CD14-positive monocyte (primary cell): ENCODE measurements at regions not wholly inside any gene's neighbourhood (a gene's known extent, or its start where the extent isn't known, plus 50 kb on each side); places are given as distances from the start of the nearest gene placed in this dataset.

ENCODE experiments used
- DNase-seq, 3 donors: peaks; one replicate each; pipeline ENCODE4 v3.0.0-alpha.2; 2011 to 2022
- H2AFZ ChIP-seq: 2 replicates; pipeline ENCODE4 v1.6.0; 2012; ENCODE audit warnings: mild to moderate bottlenecking, low read depth, low read length, inconsistent platforms; ENCODE audit not compliant: insufficient read depth, poor library complexity, severe bottlenecking
- H3K27ac ChIP-seq, 2 donors: 1 replicate in 1 of 2; 2 replicates in 1 of 2; pipeline ENCODE4 v1.5.1; 2012 to 2013; ENCODE audit warnings: low read length in 2 of 2, control low read depth in 1 of 2, inconsistent platforms in 1 of 2, low read depth in 1 of 2, mild to moderate bottlenecking in 1 of 2
- H3K27me3 ChIP-seq, 2 donors: one replicate each; pipeline versions ENCODE4 v1.6.0 to v1.6.1; 2011 to 2013; ENCODE audit warnings: low read length in 2 of 2; ENCODE audit not compliant: control insufficient read depth in 2 of 2, insufficient read depth in 2 of 2
- H3K36me3 ChIP-seq, 2 donors: replicated peaks in 1 of 2; 1 replicate in 1 of 2; 2 replicates in 1 of 2; pipeline versions ENCODE4 v1.5.1 to v1.6.1; 2012 to 2013; ENCODE audit warnings: low read length in 2 of 2, control low read depth in 1 of 2, inconsistent platforms in 1 of 2, mild to moderate bottlenecking in 1 of 2; ENCODE audit not compliant: insufficient read depth in 2 of 2, control insufficient read depth in 1 of 2
- H3K4me1 ChIP-seq, 2 donors: 1 replicate in 1 of 2; 2 replicates in 1 of 2; pipeline versions ENCODE4 v1.5.1 to v1.6.1; 2012 to 2013; ENCODE audit warnings: low read length in 2 of 2, control low read depth in 1 of 2, inconsistent platforms in 1 of 2, mild to moderate bottlenecking in 1 of 2, moderate library complexity in 1 of 2; ENCODE audit not compliant: insufficient read depth in 2 of 2, control insufficient read depth in 1 of 2
- H3K4me2 ChIP-seq: replicated peaks from 2 replicates; pipeline ENCODE3; 2012; ENCODE audit warnings: low read length, moderate library complexity, mild to moderate bottlenecking; ENCODE audit not compliant: poor library complexity, severe bottlenecking; ENCODE audit errors: extremely low read depth
- H3K4me3 ChIP-seq, 3 experiments: fragments of 200-600 bp in 1 of 3; sonication (generic) in 1 of 3; replicated peaks in 1 of 3; 1 replicate in 2 of 3; 2 replicates in 1 of 3; pipeline ENCODE4 v1.5.1; 2011 to 2013; ENCODE audit warnings: low read length in 3 of 3, mild to moderate bottlenecking in 3 of 3, control low read depth in 2 of 3, low read depth in 2 of 3, inconsistent platforms in 1 of 3, moderate library complexity in 1 of 3
- H3K79me2 ChIP-seq: 2 replicates; pipeline ENCODE4 v1.6.0; 2012; ENCODE audit warnings: mild to moderate bottlenecking, control low read depth, inconsistent platforms, low read length, moderate library complexity; ENCODE audit not compliant: insufficient read depth
- H3K9ac ChIP-seq: 2 replicates; pipeline ENCODE4 v1.6.0; 2017; ENCODE audit warnings: low read length, mild to moderate bottlenecking; ENCODE audit not compliant: insufficient read depth, poor library complexity, severe bottlenecking
- H3K9me3 ChIP-seq, 2 donors: replicated peaks in 1 of 2; 1 replicate in 1 of 2; 2 replicates in 1 of 2; pipeline versions ENCODE4 v1.5.1 to v1.6.1; 2012 to 2013; ENCODE audit warnings: low read length in 2 of 2, control low read depth in 1 of 2; ENCODE audit not compliant: control insufficient read depth in 1 of 2, insufficient read depth in 1 of 2
- H4K20me1 ChIP-seq: 2 replicates; pipeline ENCODE4 v1.6.0; 2012; ENCODE audit warnings: mild to moderate bottlenecking, low read length, control low read depth, moderate library complexity; ENCODE audit not compliant: insufficient read depth
- H3K27ac Mint-ChIP-seq, 7 donors: one replicate each; pipeline ENCODE4 v1.8.0; 2020; ENCODE audit warnings: mild to moderate bottlenecking in 7 of 7, mixed read lengths in 7 of 7, moderate library complexity in 6 of 7, inconsistent platforms in 2 of 7
- H3K27me3 Mint-ChIP-seq, 3 donors: one replicate each; pipeline ENCODE4 v1.8.0; 2021 to 2022; ENCODE audit warnings: low read depth in 3 of 3, mild to moderate bottlenecking in 3 of 3, mixed read lengths in 3 of 3, moderate library complexity in 3 of 3, inconsistent platforms in 1 of 3
- H3K36me3 Mint-ChIP-seq, 2 donors: one replicate each; pipeline ENCODE4 v1.8.0; 2020; ENCODE audit warnings: mixed read lengths in 2 of 2, inconsistent platforms in 1 of 2, mild to moderate bottlenecking in 1 of 2
- H3K4me1 Mint-ChIP-seq: one replicate; pipeline ENCODE4 v1.8.0; 2020; ENCODE audit warnings: mild to moderate bottlenecking, mixed read lengths
- H3K4me3 Mint-ChIP-seq, 2 donors: one replicate each; pipeline ENCODE4 v1.8.0; 2020; ENCODE audit warnings: mild to moderate bottlenecking in 2 of 2, mixed read lengths in 2 of 2, moderate library complexity in 1 of 2
- H3K9me3 Mint-ChIP-seq, 7 donors: one replicate each; pipeline ENCODE4 v1.8.0; 2020 to 2022; ENCODE audit warnings: mixed read lengths in 7 of 7, mild to moderate bottlenecking in 6 of 7, moderate library complexity in 6 of 7, inconsistent platforms in 2 of 7
- intact Hi-C, 2 donors: fragments of 100-400 bp; cut with micrococcal nuclease; formaldehyde crosslinking; loops; one replicate each; pipeline versions ENCODE4 v1.15.0 to v1.15.1; 2023
- TF ChIP-seq, protein P1 (sequence below): fragments of 200-600 bp; IDR thresholded peaks from one replicate; pipeline ENCODE4 v1.8.0; 2022; ENCODE audit warnings: antibody characterized with exemption, mild to moderate bottlenecking

DNA sequence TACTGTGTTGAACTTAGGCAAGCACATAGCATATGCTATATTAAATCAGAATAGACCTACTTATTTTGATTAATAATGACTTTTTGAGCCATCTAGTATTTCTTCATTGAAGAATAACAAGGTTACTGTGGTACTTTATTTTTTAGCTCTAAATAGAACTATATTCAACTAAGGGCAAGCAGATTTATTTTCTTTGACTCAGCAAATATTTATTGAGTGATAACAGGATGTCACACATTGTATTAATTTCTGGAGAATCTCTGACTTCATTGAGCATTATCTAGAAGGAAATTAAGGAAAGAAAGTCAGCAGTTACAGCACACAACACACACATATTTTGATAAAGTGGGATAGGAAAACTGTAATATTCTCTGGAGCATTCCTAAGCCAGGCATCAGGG lies 407.4 kb downstream of the CD109 start:
- Histone ChIP-seq H4K20me1 (no peaks in the 10 kb centered on the region), H3K4me3 (no peak overlapping the region), H3K4me1 (no peaks in the 10 kb centered on the region), H3K27ac (no peak overlapping the region), H3K27me3 (no peaks in the 10 kb centered on the region), H3K36me3 (no peaks in the 10 kb centered on the region), H3K79me2 (no peaks in the 10 kb centered on the region), H3K9ac (no peak overlapping the region), H3K4me2 (no peak overlapping the region), H3K9me3 (no peaks in the 10 kb centered on the region), H2AFZ (no peak overlapping the region)
- Mint-ChIP-seq H3K27ac (no peak overlapping the region), H3K4me1 (no peaks in the 10 kb centered on the region), H3K4me3 (no peak overlapping the region), H3K9me3 (no peaks in the 10 kb centered on the region), H3K27me3 (peaks cover 0 to 6% (median 2%) of the 10 kb centered on the region in 3 donors), H3K36me3 (no peaks in the 10 kb centered on the region)
- intact Hi-C loops, result no loop called here
- DNase-seq, result no peak
- TF ChIP-seq, protein P1, sequence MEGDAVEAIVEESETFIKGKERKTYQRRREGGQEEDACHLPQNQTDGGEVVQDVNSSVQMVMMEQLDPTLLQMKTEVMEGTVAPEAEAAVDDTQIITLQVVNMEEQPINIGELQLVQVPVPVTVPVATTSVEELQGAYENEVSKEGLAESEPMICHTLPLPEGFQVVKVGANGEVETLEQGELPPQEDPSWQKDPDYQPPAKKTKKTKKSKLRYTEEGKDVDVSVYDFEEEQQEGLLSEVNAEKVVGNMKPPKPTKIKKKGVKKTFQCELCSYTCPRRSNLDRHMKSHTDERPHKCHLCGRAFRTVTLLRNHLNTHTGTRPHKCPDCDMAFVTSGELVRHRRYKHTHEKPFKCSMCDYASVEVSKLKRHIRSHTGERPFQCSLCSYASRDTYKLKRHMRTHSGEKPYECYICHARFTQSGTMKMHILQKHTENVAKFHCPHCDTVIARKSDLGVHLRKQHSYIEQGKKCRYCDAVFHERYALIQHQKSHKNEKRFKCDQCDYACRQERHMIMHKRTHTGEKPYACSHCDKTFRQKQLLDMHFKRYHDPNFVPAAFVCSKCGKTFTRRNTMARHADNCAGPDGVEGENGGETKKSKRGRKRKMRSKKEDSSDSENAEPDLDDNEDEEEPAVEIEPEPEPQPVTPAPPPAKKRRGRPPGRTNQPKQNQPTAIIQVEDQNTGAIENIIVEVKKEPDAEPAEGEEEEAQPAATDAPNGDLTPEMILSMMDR, result no peak

DNA sequence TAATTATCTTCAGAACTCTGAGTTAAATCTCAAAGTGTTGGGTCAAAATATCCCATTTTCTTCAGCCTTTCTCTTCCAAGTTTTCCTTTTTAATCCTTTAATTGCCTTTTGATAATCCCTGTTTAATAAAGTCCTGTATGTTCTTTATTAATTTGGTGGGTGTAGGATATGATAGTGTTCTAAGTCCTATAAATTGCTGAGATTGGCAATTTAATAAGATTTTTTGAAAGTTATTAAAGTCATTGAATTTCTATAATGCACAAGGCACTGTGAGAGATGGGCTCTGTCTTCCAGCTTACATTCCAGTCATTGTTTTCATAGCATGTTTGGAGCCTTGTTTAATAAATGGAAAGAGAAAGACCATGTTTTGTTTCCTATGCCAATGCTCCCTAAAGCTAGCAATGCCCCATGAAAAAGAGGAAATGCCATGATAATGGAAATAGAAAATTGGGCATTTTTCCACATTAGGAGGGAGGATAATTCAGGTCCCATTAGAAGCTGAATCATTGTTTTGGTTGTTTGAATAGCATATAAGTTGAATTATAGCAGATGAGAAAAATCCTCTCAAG lies 404.8 kb downstream of the CD109 start:
- Histone ChIP-seq H4K20me1 (no peaks in the 10 kb centered on the region), H3K4me3 (no peak overlapping the region), H3K4me1 (no peaks in the 10 kb centered on the region)

More for the DNA sequence above, 404.8 kb downstream of the CD109 start:
- H3K4me2 ChIP-seq, result no peak overlapping the region
- Mint-ChIP-seq H3K36me3 (no peaks in the 10 kb centered on the region), H3K9me3 (no peaks in the 10 kb centered on the region), H3K27ac (no peak overlapping the region), H3K4me3 (no peak overlapping the region), H3K4me1 (no peaks in the 10 kb centered on the region), H3K27me3 (peaks cover 0 to 3% (median 2%) of the 10 kb centered on the region in 3 donors)
- H3K79me2 ChIP-seq, result no peaks in the 10 kb centered on the region
- no peaks in the 10 kb centered on the region for H3K36me3 ChIP-seq
- H2AFZ ChIP-seq, result no peak overlapping the region
- TF ChIP-seq, protein P1, result no peak
- no peak overlapping the region for H3K9ac ChIP-seq
- DNase-seq, result no peak
- H3K27me3 ChIP-seq, result no peaks in the 10 kb centered on the region
- intact Hi-C loops, result no loop called here
- H3K9me3 ChIP-seq, result no peaks in the 10 kb centered on the region
- no peak overlapping the region for H3K27ac ChIP-seq
